Neural cell (in vitro differentiated cells): ENCODE measurements at regions not wholly inside any gene's neighbourhood (a gene's known extent, or its start where the extent isn't known, plus 50 kb on each side); places are given as distances from the start of the nearest gene placed in this dataset.

Experiments
- H2AFZ ChIP-seq: fragments of 200-600, 300-800 bp; sonication (generic), shearing (Covaris generic); 2 replicates; pipeline ENCODE4 v1.6.0; 2014; ENCODE audit warnings: low read depth, mild to moderate bottlenecking, antibody characterized with exemption, low read length, moderate library complexity
- H3F3A ChIP-seq: fragments of 200-600 bp; shearing (Covaris generic); 2 replicates; pipeline ENCODE4 v1.6.1; 2016; ENCODE audit warnings: mild to moderate bottlenecking, moderate library complexity, mixed read lengths, antibody characterized with exemption, low read length; ENCODE audit not compliant: insufficient read depth, poor library complexity, severe bottlenecking
- H3K27ac ChIP-seq: fragments of 200-600, 300-800 bp; sonication (generic), shearing (Covaris generic); 2 replicates; pipeline ENCODE4 v1.5.1; 2014; ENCODE audit warnings: mild to moderate bottlenecking, low read length, moderate library complexity
- H3K27me3 ChIP-seq: fragments of 300-800, 200-600 bp; sonication (generic), shearing (Covaris generic); 2 replicates; pipeline ENCODE4 v1.6.0; 2014; ENCODE audit warnings: mild to moderate bottlenecking, low read depth, low read length, moderate library complexity; ENCODE audit not compliant: insufficient read depth
- H3K36me3 ChIP-seq: fragments of 300-800, 200-600 bp; sonication (generic), shearing (Covaris generic); 2 replicates; pipeline ENCODE4 v1.5.1; 2014; ENCODE audit warnings: mild to moderate bottlenecking, antibody characterized with exemption, low read length, moderate library complexity; ENCODE audit not compliant: insufficient read depth
- H3K4me2 ChIP-seq: fragments of 300-800, 200-600 bp; sonication (generic), shearing (Covaris generic); 2 replicates; pipeline ENCODE4 v1.6.0; 2014; ENCODE audit warnings: mild to moderate bottlenecking, low read length
- H3K4me3 ChIP-seq: fragments of 300-800, 200-600 bp; sonication (generic), shearing (Covaris generic); 2 replicates; pipeline ENCODE4 v1.5.1; 2014; ENCODE audit warnings: mild to moderate bottlenecking, low read length, moderate library complexity
- H3K79me2 ChIP-seq: fragments of 200-600 bp; shearing (Covaris generic); replicated peaks from 2 replicates; pipeline ENCODE4 v1.6.0; 2014; ENCODE audit warnings: mild to moderate bottlenecking, low read length, moderate library complexity; ENCODE audit not compliant: insufficient read depth
- H3K9ac ChIP-seq: fragments of 300-800, 200-600 bp; sonication (generic), shearing (Covaris generic); 2 replicates; pipeline ENCODE4 v1.6.1; 2016; ENCODE audit warnings: mild to moderate bottlenecking, low read length, mixed read lengths
- H3K9me2 ChIP-seq: fragments of 200-600 bp; shearing (Covaris generic); 2 replicates; pipeline ENCODE4 v1.6.1; 2016; ENCODE audit warnings: mild to moderate bottlenecking, low read length, mixed read lengths; ENCODE audit not compliant: insufficient read depth
- H3K9me3 ChIP-seq: fragments of 200-600, 300-800 bp; sonication (generic), shearing (Covaris generic); 2 replicates; pipeline ENCODE4 v1.6.1; 2016; ENCODE audit warnings: mild to moderate bottlenecking, mixed run types, low read length, moderate library complexity, mixed read lengths
- H4K20me1 ChIP-seq: fragments of 200-600 bp; shearing (Covaris generic); 2 replicates; pipeline ENCODE4 v1.6.1; 2016; ENCODE audit warnings: mild to moderate bottlenecking, mixed run types; ENCODE audit not compliant: insufficient read depth
- CTCF ChIP-seq: fragments of 450-650 bp; IDR thresholded peaks from 2 replicates; pipeline ENCODE4 v1.5.1; 2014; ENCODE audit warnings: antibody characterized with exemption, mild to moderate bottlenecking, moderate library complexity; ENCODE audit not compliant: poor library complexity, severe bottlenecking
- EP300 ChIP-seq: fragments of 450-650 bp; conservative IDR thresholded peaks from 2 replicates; pipeline ENCODE4 v1.6.1; 2014; ENCODE audit warnings: antibody characterized with exemption, mild to moderate bottlenecking, moderate library complexity; ENCODE audit not compliant: poor library complexity, severe bottlenecking
- EZH2 ChIP-seq: fragments of 200-600, 300-800 bp; shearing (Covaris generic), sonication (generic); IDR thresholded peaks from 2 replicates; pipeline ENCODE4 v1.6.1; 2014; ENCODE audit warnings: antibody characterized with exemption, low read length, borderline replicate concordance, mild to moderate bottlenecking; ENCODE audit not compliant: insufficient read depth, poor library complexity, severe bottlenecking
- MXI1 ChIP-seq: fragments of 450-650 bp; conservative IDR thresholded peaks from 2 replicates; pipeline ENCODE4 v1.6.1; 2014; ENCODE audit warnings: antibody characterized with exemption, mild to moderate bottlenecking; ENCODE audit not compliant: poor library complexity, severe bottlenecking
- POLR2AphosphoS5 ChIP-seq: IDR thresholded peaks from 2 replicates; pipeline ENCODE4 v1.6.1; 2012
- RAD21 ChIP-seq: fragments of 450-650 bp; conservative IDR thresholded peaks from 2 replicates; pipeline ENCODE4 v1.6.1; 2014; ENCODE audit warnings: antibody characterized with exemption, mild to moderate bottlenecking, moderate library complexity
- REST ChIP-seq: IDR thresholded peaks from 2 replicates; pipeline ENCODE4 v1.6.1; 2012; ENCODE audit warnings: borderline replicate concordance
- SMC3 ChIP-seq: fragments of 450-650 bp; conservative IDR thresholded peaks from 2 replicates; pipeline ENCODE4 v1.6.1; 2014; ENCODE audit warnings: antibody characterized with exemption, mild to moderate bottlenecking, moderate library complexity; ENCODE audit not compliant: poor library complexity
- TAF1 ChIP-seq: IDR thresholded peaks from 2 replicates; pipeline ENCODE4 v1.6.1; 2012; ENCODE audit warnings: low read depth

DNA sequence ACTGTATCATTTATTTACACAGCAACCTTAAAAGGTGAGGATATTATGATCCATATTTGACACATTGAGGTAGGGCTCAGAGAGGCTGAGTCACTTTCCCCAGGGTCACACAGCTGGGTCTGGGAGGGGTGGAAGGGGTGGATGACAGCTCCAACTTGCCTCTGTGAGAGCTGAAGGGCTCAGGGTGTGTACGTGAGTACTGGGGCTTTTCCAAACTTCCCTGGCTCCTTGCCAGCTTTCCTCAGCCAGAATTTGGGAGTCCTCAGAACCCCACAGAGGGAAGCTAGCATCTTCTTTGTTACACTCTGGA, 58.3 kb upstream of the SLC6A11 start:
- Histone ChIP-seq H2AFZ (no peak overlapping the region), H3K4me2 (no peak overlapping the region), H3K9me2 (no peaks in the 10 kb centered on the region), H3K9me3 (no peaks in the 10 kb centered on the region), H3K36me3 (no peaks in the 10 kb centered on the region), H3K4me3 (no peak overlapping the region), H3F3A (no peaks in the 10 kb centered on the region), H3K9ac (no peak overlapping the region), H3K79me2 (no peaks in the 10 kb centered on the region), H3K27ac (no peak overlapping the region), H3K27me3 (peaks cover 35% of the 10 kb centered on the region), H4K20me1 (no peaks in the 10 kb centered on the region)
- TF ChIP-seq REST: no peak
- no peak for TF ChIP-seq CTCF
- no peak for TF ChIP-seq EP300
- no peak for TF ChIP-seq MXI1
- no peak for TF ChIP-seq POLR2AphosphoS5
- no peak for TF ChIP-seq SMC3
- TF ChIP-seq RAD21: no peak
- TF ChIP-seq TAF1: no peak
- no peak for TF ChIP-seq EZH2

DNA sequence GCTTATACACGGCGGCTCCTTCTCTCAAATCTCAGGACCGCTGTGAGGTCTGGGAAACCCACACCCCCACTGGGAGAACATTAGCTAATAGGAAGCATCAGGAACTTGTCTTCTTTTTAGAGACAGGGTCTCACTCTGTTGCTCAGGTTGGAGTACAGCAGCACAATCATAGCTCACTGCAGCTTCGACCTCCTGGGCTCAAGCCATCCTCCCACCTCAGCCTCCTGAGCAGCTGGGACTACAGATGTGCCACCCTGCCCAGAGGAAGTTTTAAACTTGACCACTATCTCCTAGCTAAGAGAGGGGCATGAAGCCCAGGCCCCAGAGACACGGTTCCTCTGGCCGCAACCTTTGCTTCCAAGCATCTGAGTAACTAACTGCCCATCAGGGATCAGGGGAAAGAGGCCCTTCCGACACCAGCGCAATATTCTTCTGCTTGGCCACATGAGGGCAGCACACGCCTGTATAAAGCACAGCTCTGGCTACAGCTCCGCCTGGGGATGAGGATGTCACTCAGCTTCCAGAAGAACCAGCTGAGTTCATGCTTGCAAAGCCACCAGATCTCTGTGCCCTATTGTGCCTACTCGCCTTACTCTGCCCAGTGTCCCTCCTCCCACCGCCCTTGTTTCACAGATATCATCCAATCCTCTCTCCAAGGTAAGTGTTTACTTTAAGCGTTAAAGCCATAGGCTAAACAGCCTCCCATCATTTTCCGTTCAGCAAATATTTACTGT, 57.6 kb upstream of the SLC6A11 start:
- TF ChIP-seq SMC3: peak; percentile 99
- no peak for TF ChIP-seq MXI1
- peak; percentile 100 for TF ChIP-seq RAD21
- TF ChIP-seq EZH2: no peak
- TF ChIP-seq TAF1: no peak
- no peak for TF ChIP-seq REST
- TF ChIP-seq EP300: no peak
- TF ChIP-seq CTCF: peak; percentile 98
- TF ChIP-seq POLR2AphosphoS5: no peak
- Histone ChIP-seq H3F3A (no peaks in the 10 kb centered on the region), H3K4me2 (no peak overlapping the region), H2AFZ (no peak overlapping the region), H3K79me2 (no peaks in the 10 kb centered on the region), H4K20me1 (no peaks in the 10 kb centered on the region), H3K9ac (no peak overlapping the region), H3K36me3 (no peaks in the 10 kb centered on the region), H3K27me3 (peaks cover 28% of the 10 kb centered on the region), H3K27ac (no peak overlapping the region), H3K4me3 (no peak overlapping the region), H3K9me3 (no peaks in the 10 kb centered on the region), H3K9me2 (no peaks in the 10 kb centered on the region)
